ENCODE measurements at regions not wholly inside any gene's neighbourhood (a gene's known extent, or its start where the extent isn't known, plus 50 kb on each side); places are given as distances from the start of the nearest gene placed in this dataset.

DNA sequence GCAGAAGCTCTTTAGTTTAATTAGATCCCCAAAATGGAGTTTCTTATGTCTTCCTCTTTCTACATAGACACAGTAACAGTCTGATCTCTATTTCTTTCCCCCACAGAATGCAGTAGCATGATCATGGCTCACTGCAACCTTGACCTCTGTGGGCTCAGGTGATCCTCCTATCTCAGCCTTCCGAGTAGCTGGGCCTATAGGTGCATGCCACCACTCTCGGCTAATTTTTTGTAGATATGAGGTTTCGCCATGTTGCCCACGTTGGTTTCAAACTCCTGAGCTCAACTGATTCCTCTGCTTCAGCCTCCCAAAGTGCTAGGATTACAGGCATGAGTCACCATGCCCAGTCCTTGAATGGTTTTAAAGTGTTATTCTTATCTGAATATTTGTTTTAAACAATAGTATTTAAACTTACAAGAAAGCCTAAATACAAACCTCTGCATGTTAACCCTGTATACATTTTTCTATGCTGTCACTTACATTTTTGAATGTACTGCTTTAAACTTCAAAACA is 120.6 kb downstream of the GOSR1 start:
- TF ChIP-seq, protein P1, sequence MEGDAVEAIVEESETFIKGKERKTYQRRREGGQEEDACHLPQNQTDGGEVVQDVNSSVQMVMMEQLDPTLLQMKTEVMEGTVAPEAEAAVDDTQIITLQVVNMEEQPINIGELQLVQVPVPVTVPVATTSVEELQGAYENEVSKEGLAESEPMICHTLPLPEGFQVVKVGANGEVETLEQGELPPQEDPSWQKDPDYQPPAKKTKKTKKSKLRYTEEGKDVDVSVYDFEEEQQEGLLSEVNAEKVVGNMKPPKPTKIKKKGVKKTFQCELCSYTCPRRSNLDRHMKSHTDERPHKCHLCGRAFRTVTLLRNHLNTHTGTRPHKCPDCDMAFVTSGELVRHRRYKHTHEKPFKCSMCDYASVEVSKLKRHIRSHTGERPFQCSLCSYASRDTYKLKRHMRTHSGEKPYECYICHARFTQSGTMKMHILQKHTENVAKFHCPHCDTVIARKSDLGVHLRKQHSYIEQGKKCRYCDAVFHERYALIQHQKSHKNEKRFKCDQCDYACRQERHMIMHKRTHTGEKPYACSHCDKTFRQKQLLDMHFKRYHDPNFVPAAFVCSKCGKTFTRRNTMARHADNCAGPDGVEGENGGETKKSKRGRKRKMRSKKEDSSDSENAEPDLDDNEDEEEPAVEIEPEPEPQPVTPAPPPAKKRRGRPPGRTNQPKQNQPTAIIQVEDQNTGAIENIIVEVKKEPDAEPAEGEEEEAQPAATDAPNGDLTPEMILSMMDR (IDR thresholded peaks at IDR 0.05) = no peak
- TF ChIP-seq POLR2A (IDR thresholded peaks at IDR 0.05) = no peak
